GM18858 (cell line): ENCODE measurements at regions not wholly inside any gene's neighbourhood (a gene's known extent, or its start where the extent isn't known, plus 50 kb on each side); places are given as distances from the start of the nearest gene placed in this dataset.
"Not testable (repeated sequence)": the region's sequence is repeated elsewhere in the genome, so short reads cannot be mapped to it uniquely, and the experiment has no call there.

Source experiments
- ATAC-seq: cut with Tn5 transposase; IDR thresholded peaks from one replicate; pipeline ENCODE4 v1.9.1; 2021; ENCODE audit not compliant: unreplicated experiment

DNA sequence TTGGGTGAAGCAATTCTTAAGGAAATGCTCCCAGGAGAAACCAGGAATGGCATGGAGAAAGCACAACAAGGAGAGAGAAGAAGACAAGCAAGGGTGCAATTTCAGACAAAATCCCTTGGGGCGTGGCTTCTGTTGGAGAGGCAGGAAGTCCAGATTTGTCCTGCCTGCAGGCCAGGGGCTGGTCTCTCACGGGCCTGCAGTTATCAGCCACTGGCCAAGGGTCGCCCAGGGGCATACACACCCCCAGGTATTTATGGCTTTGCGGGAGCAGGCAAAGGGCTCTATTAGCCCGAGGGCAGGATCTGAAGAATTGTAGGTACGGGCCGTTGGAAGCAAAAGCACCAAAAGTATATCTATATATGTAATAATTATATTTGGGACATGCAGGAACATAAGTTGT lies 87.7 kb downstream of the IYD start:
- no peak for ATAC-seq

- ATAC-seq: no peak
Observed at GRCh38 chr6:150456902-150457643, 88.3 kb downstream of the IYD start.

DNA sequence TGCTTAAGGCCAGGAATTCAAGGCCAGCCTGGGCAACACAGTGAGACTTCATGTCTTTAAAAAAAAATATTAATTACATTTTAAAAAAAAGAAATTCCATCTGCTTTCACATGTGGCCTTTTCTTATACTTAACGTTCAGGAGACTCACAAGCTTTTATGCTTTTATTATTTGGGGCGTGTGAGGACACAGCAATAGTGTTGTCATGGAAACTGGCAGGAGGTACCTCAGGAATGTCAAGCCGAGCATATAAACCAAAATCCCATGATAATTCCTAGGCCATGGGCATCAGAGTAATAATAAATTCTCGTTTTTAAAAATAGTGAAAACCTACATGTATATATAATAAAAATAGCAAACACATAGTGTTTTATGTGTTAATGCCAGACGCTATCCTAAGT lies 89.8 kb downstream of the IYD start:
- no peak for ATAC-seq

GRCh38 chr6:150463852-150464251 lies 95.0 kb downstream of the IYD start:
- ATAC-seq: no peak

- ATAC-seq: no peak
Observed at GRCh38 chr6:150464966-150465365, 96.2 kb downstream of the IYD start.

- ATAC-seq: no peak
Observed at GRCh38 chr6:150465610-150466009, 96.8 kb downstream of the IYD start.

- no peak for ATAC-seq
Observed at GRCh38 chr6:150466196-150466595, 97.4 kb downstream of the IYD start.

- no peak for ATAC-seq
Observed at GRCh38 chr6:150470131-150470530, 101.3 kb downstream of the IYD start.

DNA sequence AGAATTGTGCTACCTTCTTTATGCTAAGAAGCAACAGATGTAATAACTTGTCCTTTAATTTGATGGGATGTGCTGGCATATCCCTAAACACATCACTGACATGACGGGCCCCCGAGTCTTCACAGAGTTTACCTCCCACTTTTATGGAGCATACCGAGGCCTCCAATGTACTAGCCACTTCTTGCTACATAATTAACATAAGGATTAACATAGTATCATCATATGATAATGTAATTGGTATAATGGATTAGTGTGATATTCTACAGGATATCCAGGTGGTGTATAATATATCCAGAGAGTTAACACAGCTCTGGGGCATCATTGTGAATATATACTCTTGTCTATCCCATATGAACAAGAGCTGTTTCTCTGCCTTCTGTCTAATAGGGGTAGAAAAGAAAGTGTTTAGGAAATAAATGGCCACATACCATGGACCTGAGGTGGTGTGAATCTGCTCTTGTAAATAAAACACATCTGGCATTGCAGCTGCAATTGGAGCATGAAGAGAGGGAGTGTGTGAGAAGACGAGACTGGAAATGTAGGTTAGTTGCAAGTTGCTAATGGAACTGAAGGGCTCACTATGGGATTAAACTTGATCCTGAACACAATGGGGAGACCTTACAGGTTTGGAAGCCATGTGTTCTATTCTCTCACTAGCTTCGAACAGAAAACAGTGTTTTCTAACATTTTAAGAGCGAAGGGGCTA lies 102.3 kb downstream of the IYD start:
- ATAC-seq: no peak

DNA sequence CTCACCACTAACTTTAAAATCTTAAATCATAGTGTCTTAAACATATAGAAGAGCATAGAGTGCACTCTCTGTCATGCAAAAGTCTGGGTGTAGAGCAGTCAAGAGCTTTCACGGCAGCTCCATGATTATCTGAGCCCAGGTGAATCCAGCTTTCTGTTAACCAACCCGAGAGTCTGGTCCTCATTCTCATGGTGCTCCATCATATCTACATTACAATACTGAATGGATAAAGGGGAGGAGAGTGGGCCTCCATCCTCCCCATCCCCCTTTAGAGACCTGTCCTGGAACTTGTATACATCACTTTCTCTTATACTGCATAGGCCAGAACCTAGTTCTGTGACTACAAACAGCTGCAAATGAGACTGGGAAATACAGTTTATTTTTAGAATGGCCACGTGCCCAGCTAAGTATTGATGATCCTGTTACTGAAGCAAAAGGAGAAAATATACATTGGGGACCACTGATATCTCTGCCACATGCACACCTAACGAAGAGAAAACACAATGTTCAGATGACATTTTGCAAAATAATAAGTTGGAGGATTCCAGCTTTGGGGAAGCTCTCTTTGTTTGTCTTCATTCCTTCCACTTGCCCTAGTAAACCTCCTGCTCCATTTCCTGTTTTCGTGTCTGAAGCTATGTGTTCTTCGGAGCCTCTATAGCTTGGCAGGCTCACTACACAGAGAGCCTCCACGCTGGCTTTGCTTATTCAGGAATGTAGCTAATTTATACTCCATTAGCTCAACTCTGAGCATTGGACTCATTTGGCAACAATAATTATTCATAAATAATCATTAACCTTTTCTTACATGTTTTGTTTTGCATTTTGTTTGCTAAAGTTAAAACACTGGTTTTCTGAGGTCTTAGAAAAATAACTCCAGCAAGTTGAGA lies 110.1 kb downstream of the IYD start:
- ATAC-seq: no peak

DNA sequence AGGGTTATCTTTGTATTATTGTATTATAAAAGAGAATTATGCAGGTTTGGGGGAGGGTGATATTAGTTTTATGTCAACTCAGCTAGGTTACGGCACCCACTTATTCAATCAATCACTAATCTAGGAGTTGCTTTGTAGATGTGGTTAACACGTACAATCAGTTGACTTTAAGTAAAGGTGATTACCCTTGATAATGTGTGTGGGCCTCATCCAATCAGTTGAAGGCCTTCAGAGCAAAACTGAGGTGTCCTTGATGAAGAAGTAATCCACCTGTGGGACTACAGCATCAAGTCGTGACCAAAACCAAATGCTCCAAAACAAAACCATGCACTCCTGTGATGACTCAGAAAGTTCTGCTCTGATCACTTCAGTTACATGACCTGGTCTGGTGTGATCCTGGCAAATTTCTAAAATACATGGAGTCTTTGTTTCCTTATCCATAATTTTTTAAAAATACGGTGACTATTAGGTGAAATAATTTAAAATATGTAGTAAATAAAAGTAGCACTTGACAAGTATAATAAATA lies 114.1 kb downstream of the IYD start:
- ATAC-seq: no peak

DNA sequence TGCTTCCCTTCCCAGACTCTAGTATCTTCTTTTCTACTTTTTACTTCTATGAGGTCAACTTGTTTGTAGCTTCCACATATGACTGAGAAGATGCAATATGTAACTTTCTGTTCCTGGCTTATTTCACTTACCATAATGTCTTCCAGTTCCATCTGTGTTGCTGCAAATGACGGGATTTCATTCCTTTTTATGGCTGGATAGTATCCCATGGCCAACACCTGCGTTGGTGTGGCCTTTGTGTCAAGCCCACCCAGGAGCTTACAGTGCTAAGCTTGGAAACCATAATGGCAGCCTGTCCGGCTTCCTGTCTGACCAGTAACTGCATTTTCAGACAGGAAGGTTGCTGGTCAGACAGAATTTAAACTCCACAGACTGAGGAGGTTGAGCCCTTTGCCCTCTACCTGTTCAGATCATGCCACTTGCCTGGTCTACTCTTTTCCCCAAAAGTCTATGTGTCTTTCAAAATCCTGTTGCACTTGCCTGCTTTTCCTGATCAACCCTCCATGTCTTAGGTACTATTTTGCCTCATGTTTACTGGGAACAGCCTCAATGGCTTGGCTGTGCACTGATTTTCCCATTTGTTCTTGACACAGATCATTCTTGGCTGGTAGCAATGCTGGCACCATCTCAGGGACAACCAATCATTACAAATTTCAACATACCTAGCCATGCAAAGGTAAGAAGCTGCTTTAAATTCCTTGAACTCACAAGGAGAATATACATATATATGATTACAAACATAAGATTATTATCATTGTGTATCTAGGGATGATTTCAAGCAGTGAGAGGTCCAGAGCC lies 114.3 kb upstream of the PLEKHG1 start:
- ATAC-seq: no peak

GRCh38 chr6:150486048-150486447 lies 113.6 kb upstream of the PLEKHG1 start:
- ATAC-seq: no peak

- no peak for ATAC-seq
Observed at GRCh38 chr6:150490586-150490985, 109.1 kb upstream of the PLEKHG1 start.

DNA sequence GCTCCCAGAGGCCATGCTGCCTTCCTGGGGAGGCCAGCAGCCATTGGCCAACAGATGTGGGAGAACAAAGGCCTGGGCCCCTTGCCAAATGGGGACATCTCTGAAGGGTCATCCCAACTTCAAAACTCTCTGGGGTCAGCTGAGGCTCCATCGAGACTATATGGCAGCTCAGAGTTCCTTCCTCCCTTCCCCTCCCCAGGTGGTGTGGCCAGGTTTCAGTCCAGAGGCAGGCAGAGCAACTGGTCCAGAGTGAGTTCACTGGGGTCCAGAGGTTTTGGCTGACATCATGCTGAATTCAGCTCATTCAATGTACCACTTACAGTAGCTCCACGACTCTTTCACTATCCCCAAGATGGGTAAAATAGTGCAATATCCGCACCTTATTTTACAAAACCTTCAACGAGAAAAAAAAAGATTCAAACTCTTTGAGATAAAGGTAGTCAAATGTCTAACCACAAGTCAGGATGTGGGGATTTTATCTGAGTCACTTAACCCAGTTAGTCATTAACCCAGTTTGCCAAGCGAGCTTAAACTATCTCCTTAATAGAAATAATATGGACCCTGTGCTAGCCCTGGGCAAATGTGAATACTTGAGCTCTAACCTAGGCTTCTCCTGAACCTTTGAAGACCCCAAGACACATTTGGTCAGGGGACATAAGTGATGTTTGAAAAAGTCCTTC lies 108.4 kb upstream of the PLEKHG1 start:
- ATAC-seq: peak; percentile 92

DNA sequence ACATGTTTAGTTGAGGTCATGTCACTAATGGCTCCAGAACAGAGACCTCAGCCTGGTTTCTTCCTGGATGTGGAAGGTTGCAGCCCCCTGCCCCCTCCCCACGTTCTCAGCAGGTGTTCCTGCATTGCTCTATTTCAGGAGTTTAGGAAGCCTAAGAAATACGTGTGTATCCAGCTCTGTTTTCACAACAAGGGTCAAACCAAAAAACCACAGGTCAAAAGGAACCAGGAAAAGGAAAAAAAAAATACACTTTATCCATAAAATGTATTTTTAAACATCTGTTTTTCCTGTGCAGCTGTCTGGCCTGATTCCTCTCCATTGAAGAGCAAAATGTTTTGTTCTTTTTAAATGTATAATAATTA lies 107.9 kb upstream of the PLEKHG1 start:
- no peak for ATAC-seq

DNA sequence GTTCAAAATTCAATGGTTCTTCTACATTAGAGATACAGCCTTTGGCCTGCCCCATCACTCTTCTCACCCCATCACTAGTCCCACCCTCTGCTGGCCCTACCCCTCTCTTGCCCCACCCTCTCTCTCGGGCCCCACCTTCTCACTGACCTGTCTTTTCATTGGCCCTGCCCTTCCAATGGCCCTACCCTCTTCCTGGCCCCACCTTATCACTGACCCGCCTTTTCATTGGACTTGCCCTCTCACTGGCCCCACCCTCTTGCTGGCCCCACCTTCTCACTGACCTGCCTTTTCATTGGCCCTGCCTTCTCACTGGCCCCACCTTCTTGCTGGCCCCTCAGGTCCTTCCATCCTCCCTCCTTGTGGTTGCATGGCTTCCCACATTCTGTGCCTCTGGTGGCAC lies 107.2 kb upstream of the PLEKHG1 start:
- ATAC-seq: no peak

DNA sequence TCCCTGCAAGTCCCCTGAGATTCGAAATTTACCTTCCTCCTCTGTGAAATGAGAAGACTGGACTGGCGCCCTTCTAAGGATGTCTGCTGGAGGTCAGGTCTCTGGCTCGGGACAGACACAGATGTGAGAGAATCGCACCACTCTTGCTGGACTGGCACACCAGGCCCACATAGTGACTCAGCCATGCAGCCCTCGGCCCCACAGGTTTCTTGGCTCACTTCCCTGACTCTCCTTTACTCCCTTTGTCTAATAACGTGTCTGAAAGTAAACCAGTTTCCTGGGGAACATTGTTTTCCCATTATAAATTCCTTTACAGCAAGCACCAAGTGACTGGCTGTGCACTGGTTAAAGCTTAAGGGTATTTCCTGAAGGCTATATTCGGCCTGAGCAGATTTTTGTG lies 106.7 kb upstream of the PLEKHG1 start:
- no peak for ATAC-seq

GRCh38 chr6:150493552-150493951 lies 106.1 kb upstream of the PLEKHG1 start:
- ATAC-seq: not testable (repeated sequence)

DNA sequence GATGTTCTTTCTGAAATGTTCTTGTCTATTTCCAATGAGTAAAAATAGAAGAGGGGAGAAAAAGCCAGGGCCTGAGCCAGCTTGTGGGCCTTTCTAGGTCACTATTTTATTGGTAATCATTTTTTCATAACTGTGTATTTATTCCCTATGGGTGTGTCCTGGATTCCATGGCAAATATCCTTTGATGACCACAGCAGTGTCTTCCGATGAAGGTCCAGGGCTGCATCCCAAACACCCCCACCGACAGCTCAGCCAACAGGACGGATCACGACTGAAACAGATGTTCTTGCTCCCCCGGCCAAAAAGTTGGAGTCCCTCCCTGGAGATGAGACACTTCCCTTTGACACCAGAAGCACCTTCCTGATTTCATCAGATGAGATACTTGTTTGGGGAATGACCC lies 105.4 kb upstream of the PLEKHG1 start:
- no peak for ATAC-seq
